ENCODE measurements at regions not wholly inside any gene's neighbourhood (a gene's known extent, or its start where the extent isn't known, plus 50 kb on each side); places are given as distances from the start of the nearest gene placed in this dataset.

DNA sequence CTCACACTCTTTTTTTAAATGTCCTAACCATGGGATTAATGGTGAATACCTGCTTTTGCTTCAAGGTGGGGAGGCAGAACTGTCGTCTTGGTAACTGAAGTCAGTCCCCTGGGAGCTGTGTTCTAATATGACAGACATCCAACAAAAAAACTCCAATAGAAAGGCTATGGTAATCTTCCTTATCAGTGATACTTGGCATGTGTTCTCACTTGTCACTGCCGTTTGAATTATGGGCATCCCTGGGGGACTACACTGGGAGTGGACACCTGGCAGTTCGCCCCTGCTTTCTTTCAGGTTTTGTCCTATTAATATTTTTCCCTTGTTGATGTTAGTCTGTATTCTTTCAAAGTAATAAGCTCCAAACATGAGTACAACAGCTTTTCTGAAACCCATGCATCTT lies 252.6 kb downstream of the SLITRK5 start:
- Histone ChIP-seq H3K27ac (replicated peaks) (no peak overlapping the region), H3K27me3 (ENCODE audit: insufficient read depth, poor library complexity, severe bottlenecking) (no peaks in the 10 kb centered on the region), H3K4me3 (replicated peaks; ENCODE audit: insufficient read depth, low read length) (no peak overlapping the region)
- TF ChIP-seq GABPA (IDR thresholded peaks at IDR 0.05; ENCODE audit: low read depth) (no peak), POLR2AphosphoS5 (IDR thresholded peaks at IDR 0.05; ENCODE audit: low read depth) (no peak), SPI1 (IDR thresholded peaks at IDR 0.05; ENCODE audit: borderline replicate concordance, low read depth) (no peak)
- TF ChIP-seq, protein P1, sequence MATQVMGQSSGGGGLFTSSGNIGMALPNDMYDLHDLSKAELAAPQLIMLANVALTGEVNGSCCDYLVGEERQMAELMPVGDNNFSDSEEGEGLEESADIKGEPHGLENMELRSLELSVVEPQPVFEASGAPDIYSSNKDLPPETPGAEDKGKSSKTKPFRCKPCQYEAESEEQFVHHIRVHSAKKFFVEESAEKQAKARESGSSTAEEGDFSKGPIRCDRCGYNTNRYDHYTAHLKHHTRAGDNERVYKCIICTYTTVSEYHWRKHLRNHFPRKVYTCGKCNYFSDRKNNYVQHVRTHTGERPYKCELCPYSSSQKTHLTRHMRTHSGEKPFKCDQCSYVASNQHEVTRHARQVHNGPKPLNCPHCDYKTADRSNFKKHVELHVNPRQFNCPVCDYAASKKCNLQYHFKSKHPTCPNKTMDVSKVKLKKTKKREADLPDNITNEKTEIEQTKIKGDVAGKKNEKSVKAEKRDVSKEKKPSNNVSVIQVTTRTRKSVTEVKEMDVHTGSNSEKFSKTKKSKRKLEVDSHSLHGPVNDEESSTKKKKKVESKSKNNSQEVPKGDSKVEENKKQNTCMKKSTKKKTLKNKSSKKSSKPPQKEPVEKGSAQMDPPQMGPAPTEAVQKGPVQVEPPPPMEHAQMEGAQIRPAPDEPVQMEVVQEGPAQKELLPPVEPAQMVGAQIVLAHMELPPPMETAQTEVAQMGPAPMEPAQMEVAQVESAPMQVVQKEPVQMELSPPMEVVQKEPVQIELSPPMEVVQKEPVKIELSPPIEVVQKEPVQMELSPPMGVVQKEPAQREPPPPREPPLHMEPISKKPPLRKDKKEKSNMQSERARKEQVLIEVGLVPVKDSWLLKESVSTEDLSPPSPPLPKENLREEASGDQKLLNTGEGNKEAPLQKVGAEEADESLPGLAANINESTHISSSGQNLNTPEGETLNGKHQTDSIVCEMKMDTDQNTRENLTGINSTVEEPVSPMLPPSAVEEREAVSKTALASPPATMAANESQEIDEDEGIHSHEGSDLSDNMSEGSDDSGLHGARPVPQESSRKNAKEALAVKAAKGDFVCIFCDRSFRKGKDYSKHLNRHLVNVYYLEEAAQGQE (IDR thresholded peaks at IDR 0.05; ENCODE audit: insufficient replicate concordance, low read depth), result no peak
- TF ChIP-seq, protein P2, sequence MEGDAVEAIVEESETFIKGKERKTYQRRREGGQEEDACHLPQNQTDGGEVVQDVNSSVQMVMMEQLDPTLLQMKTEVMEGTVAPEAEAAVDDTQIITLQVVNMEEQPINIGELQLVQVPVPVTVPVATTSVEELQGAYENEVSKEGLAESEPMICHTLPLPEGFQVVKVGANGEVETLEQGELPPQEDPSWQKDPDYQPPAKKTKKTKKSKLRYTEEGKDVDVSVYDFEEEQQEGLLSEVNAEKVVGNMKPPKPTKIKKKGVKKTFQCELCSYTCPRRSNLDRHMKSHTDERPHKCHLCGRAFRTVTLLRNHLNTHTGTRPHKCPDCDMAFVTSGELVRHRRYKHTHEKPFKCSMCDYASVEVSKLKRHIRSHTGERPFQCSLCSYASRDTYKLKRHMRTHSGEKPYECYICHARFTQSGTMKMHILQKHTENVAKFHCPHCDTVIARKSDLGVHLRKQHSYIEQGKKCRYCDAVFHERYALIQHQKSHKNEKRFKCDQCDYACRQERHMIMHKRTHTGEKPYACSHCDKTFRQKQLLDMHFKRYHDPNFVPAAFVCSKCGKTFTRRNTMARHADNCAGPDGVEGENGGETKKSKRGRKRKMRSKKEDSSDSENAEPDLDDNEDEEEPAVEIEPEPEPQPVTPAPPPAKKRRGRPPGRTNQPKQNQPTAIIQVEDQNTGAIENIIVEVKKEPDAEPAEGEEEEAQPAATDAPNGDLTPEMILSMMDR (IDR thresholded peaks at IDR 0.05; ENCODE audit: insufficient read depth, low read length), result no peak
- no peak for DNase-seq (ENCODE audit: low read depth in 1 of 2, low spot score in 1 of 2)

DNA sequence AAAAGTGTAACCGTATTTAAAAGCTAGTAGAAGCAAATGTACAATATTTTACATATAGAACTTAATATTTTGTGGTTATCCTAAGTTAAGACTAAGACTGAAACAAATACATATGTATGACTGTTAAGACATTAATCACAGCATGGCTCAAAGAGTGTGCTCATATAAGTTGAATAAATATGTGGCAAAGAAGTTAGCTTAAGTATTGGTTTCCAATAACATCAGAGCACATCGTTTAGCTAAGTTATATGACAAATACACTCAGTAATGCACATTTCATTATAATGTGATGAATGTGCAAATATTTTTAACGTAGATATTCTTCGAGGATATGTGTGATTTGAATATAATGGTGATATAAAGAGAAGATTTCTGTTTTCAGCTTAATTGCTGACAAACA lies 253.8 kb downstream of the SLITRK5 start:
- no peak overlapping the region for H3K4me3 ChIP-seq (replicated peaks; ENCODE audit: insufficient read depth, low read length)
- TF ChIP-seq, protein P2 (IDR thresholded peaks at IDR 0.05; ENCODE audit: insufficient read depth, low read length), result no peak
- no peak for TF ChIP-seq SPI1 (IDR thresholded peaks at IDR 0.05; ENCODE audit: borderline replicate concordance, low read depth)
- no peak for TF ChIP-seq GABPA (IDR thresholded peaks at IDR 0.05; ENCODE audit: low read depth)
- TF ChIP-seq POLR2AphosphoS5 (IDR thresholded peaks at IDR 0.05; ENCODE audit: low read depth), result no peak
- H3K27ac ChIP-seq (replicated peaks), result no peak overlapping the region
- DNase-seq (ENCODE audit: low read depth in 1 of 2, low spot score in 1 of 2), result no peak
- H3K27me3 ChIP-seq (ENCODE audit: insufficient read depth, poor library complexity, severe bottlenecking), result no peaks in the 10 kb centered on the region

DNA sequence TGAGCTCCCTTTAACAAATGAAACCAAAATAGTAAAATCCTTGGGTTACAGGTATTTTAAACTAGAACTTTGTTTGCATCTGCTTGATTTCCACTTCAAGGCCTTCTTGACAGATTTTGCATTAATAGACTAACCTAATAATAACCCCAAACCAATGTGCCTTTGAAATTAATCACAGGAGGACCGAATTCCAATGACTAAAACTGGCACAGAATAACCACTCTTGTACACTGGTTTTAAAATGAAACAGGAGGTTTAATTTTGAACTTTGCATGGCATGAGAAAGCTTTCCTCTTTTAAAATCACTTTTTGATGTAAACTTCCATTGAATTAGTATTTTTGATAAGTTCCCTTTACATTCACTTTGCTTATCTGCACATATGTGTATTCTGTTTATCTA lies 269.6 kb downstream of the SLITRK5 start:
- no peak for DNase-seq (ENCODE audit: low read depth in 1 of 2, low spot score in 1 of 2)
- no peak overlapping the region for H3K27ac ChIP-seq (replicated peaks)
- no peak overlapping the region for H3K4me3 ChIP-seq (replicated peaks; ENCODE audit: insufficient read depth, low read length)
- TF ChIP-seq POLR2AphosphoS5 (IDR thresholded peaks at IDR 0.05; ENCODE audit: low read depth), result no peak
- no peak for TF ChIP-seq GABPA (IDR thresholded peaks at IDR 0.05; ENCODE audit: low read depth)
- TF ChIP-seq, protein P2 (IDR thresholded peaks at IDR 0.05; ENCODE audit: insufficient read depth, low read length), result no peak
- TF ChIP-seq, protein P1 (IDR thresholded peaks at IDR 0.05; ENCODE audit: insufficient replicate concordance, low read depth), result no peak
- TF ChIP-seq SPI1 (IDR thresholded peaks at IDR 0.05; ENCODE audit: borderline replicate concordance, low read depth), result no peak
- H3K27me3 ChIP-seq (ENCODE audit: insufficient read depth, poor library complexity, severe bottlenecking), result no peaks in the 10 kb centered on the region

DNA sequence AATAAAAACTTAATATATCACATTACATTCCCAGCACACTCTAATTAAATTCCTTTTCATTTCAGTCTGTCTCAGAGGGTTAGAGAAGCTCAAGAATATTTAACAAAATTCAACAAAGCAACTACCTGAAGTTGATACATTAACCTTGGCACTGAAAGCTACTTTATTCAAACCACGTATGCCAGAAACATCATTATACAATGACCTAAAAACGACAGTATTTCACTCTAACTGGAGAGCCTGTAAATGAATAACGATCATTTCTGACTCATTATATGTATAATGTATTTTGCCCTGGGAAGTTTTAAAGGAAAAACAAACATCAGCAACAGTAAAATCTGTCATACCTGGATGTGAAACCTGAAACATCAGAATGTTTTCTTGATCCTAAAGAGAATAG lies 270.1 kb downstream of the SLITRK5 start:
- H3K27ac ChIP-seq (replicated peaks), result no peak overlapping the region
- TF ChIP-seq, protein P2 (IDR thresholded peaks at IDR 0.05; ENCODE audit: insufficient read depth, low read length), result no peak
- TF ChIP-seq, protein P1 (IDR thresholded peaks at IDR 0.05; ENCODE audit: insufficient replicate concordance, low read depth), result no peak
- TF ChIP-seq GABPA (IDR thresholded peaks at IDR 0.05; ENCODE audit: low read depth) (no peak), POLR2AphosphoS5 (IDR thresholded peaks at IDR 0.05; ENCODE audit: low read depth) (no peak), SPI1 (IDR thresholded peaks at IDR 0.05; ENCODE audit: borderline replicate concordance, low read depth) (no peak)
- H3K27me3 ChIP-seq (ENCODE audit: insufficient read depth, poor library complexity, severe bottlenecking), result no peaks in the 10 kb centered on the region
- DNase-seq (ENCODE audit: low read depth in 1 of 2, low spot score in 1 of 2), result no peak
- H3K4me3 ChIP-seq (replicated peaks; ENCODE audit: insufficient read depth, low read length), result no peak overlapping the region
